Endothelial cell of umbilical vein (primary cell): ENCODE measurements at regions not wholly inside any gene's neighbourhood (a gene's known extent, or its start where the extent isn't known, plus 50 kb on each side); places are given as distances from the start of the nearest gene placed in this dataset.

Source experiments
- BruUV-seq: library from RNA; stranded (reverse); fragments of 400-500 nt; replicated peaks from 2 replicates; lab custom pipeline; 2021; lab: Mats Ljungman, UMichigan
- CTCF ChIA-PET: fragments of 300-600, 350-600 bp; sonication (Branson Sonifier 250); formaldehyde crosslinking; loops from one replicate; lab custom pipeline; 2021; ENCODE audit warnings: antibody characterized with exemption, inconsistent platforms; lab: Charles Lee
- POLR2A ChIA-PET: fragments of 300-600, 350-600 bp; sonication (Branson Sonifier 250); formaldehyde crosslinking; loops from one replicate; lab custom pipeline; 2021; ENCODE audit warnings: antibody characterized with exemption, inconsistent platforms; lab: Charles Lee
- DNase-seq: peaks from one replicate; pipeline ENCODE4 v3.0.0-alpha.2; 2011; ENCODE audit warnings: low read depth, low spot score
- FAIRE-seq: peaks from 2 replicates; lab custom pipeline; 2011; peaks lifted over from hg19 to GRCh38; lab: Jason Lieb, UNC
- H2AFZ ChIP-seq: 2 replicates; pipeline ENCODE4 v1.6.0; 2012; ENCODE audit warnings: low read depth, low read length, control low read depth, inconsistent platforms
- H3K27ac ChIP-seq: 2 replicates; pipeline ENCODE4 v1.5.1; 2011; ENCODE audit warnings: low read depth, mild to moderate bottlenecking, control low read depth, low read length, moderate library complexity; ENCODE audit not compliant: insufficient read depth
- H3K27me3 ChIP-seq, 2 experiments: 2 replicates each; pipeline versions ENCODE4 v1.6.0 to v1.6.1; 2011; ENCODE audit warnings: low read length in 2 of 2, mixed read lengths in 1 of 2; ENCODE audit not compliant: control insufficient read depth in 2 of 2, insufficient read depth in 2 of 2
- H3K36me3 ChIP-seq, 2 experiments: 2 replicates in 1 of 2; 3 replicates in 1 of 2; pipeline ENCODE4 v1.5.1; 2011; ENCODE audit warnings: low read length in 2 of 2, mild to moderate bottlenecking in 1 of 2, moderate library complexity in 1 of 2; ENCODE audit not compliant: control insufficient read depth in 2 of 2, insufficient read depth in 2 of 2; ENCODE audit errors: extremely low read depth in 1 of 2
- H3K4me1 ChIP-seq: 3 replicates; pipeline ENCODE4 v1.5.1; 2011; ENCODE audit warnings: mild to moderate bottlenecking, low read length; ENCODE audit not compliant: control insufficient read depth, insufficient read depth; ENCODE audit errors: extremely low read depth
- H3K4me2 ChIP-seq: 2 replicates; pipeline ENCODE4 v1.6.1; 2011; ENCODE audit warnings: low read length, control low read depth, mixed read lengths; ENCODE audit not compliant: insufficient read depth
- H3K4me3 ChIP-seq, 3 experiments: fragments of 200-600 bp in 1 of 3; sonication (generic), shearing (Covaris generic) in 1 of 3; replicated peaks in 1 of 3; 2 replicates each; pipeline ENCODE4 v1.5.1; 2011 to 2016; ENCODE audit warnings: control low read depth in 3 of 3, low read length in 3 of 3, mild to moderate bottlenecking in 2 of 3, inconsistent platforms in 1 of 3, low read depth in 1 of 3, moderate library complexity in 1 of 3; ENCODE audit not compliant: insufficient read depth in 1 of 3
- H3K79me2 ChIP-seq: 2 replicates; pipeline ENCODE4 v1.6.0; 2012; ENCODE audit warnings: low read length, inconsistent platforms; ENCODE audit not compliant: control insufficient read depth, insufficient read depth
- H3K9ac ChIP-seq: replicated peaks from 2 replicates; pipeline ENCODE3; 2011; ENCODE audit warnings: low read length, control low read depth; ENCODE audit not compliant: insufficient read depth; ENCODE audit errors: extremely low read depth
- H3K9me1 ChIP-seq: replicated peaks from 3 replicates; pipeline ENCODE4 v1.6.0; 2011; ENCODE audit warnings: mild to moderate bottlenecking, low read length; ENCODE audit not compliant: control insufficient read depth, insufficient read depth; ENCODE audit errors: extremely low read depth
- H3K9me3 ChIP-seq: replicated peaks from 2 replicates; pipeline ENCODE4 v1.5.1; 2012; ENCODE audit warnings: low read length, inconsistent platforms; ENCODE audit not compliant: control insufficient read depth, insufficient read depth
- H4K20me1 ChIP-seq: replicated peaks from 2 replicates; pipeline ENCODE3; 2011; ENCODE audit warnings: mild to moderate bottlenecking, low read length; ENCODE audit not compliant: control insufficient read depth, insufficient read depth; ENCODE audit errors: extremely low read depth
- EZH2 ChIP-seq: IDR thresholded peaks from 2 replicates; pipeline ENCODE4 v1.6.1; 2012; ENCODE audit warnings: borderline replicate concordance, low read depth, mild to moderate bottlenecking, moderate library complexity, low read length, inconsistent platforms; ENCODE audit not compliant: severe bottlenecking
- FOS ChIP-seq: IDR thresholded peaks from 2 replicates; pipeline ENCODE4 v1.6.1; 2011; ENCODE audit warnings: mild to moderate bottlenecking, low read length, moderate library complexity, borderline replicate concordance; ENCODE audit not compliant: insufficient read depth
- GATA2 ChIP-seq: IDR thresholded peaks from 2 replicates; pipeline ENCODE4 v1.7.0; 2011; ENCODE audit warnings: low read depth, mild to moderate bottlenecking, moderate library complexity, mixed read lengths, low read length; ENCODE audit not compliant: insufficient read length, insufficient read depth
- JUN ChIP-seq: IDR thresholded peaks from 2 replicates; pipeline ENCODE4 v1.6.1; 2011; ENCODE audit warnings: borderline replicate concordance, low read depth; ENCODE audit not compliant: insufficient read length, insufficient read depth
- MYC ChIP-seq: IDR thresholded peaks from one replicate; pipeline ENCODE4 v1.6.1; 2011; ENCODE audit warnings: mild to moderate bottlenecking, low read depth, low read length
- POLR2A ChIP-seq: IDR thresholded peaks from 2 replicates; pipeline ENCODE4 v1.6.1; 2012; ENCODE audit warnings: low read depth, mild to moderate bottlenecking, control low read depth, low read length
- POLR2AphosphoS5 ChIP-seq: IDR thresholded peaks from 2 replicates; pipeline ENCODE4 v1.6.1; 2012; ENCODE audit warnings: low read depth, mild to moderate bottlenecking, control low read depth, low read length, moderate library complexity; ENCODE audit not compliant: insufficient read depth
- dilution Hi-C: fragments of 300-500 bp; cut with MboI; formaldehyde crosslinking; loops from one replicate; pipeline ENCODE4 v1.15.0; 2019; ENCODE audit warnings: low sequenced_read_pairs; ENCODE audit not compliant: extremely low pct_ligation_motif_present
- intact Hi-C: fragments of 100-400 bp; cut with micrococcal nuclease; formaldehyde crosslinking; loops from one replicate; pipeline ENCODE4 v1.10.0; 2022
- TF ChIP-seq, protein P1 (sequence below): IDR thresholded peaks from 2 replicates; pipeline ENCODE4 v1.6.1; 2011; ENCODE audit not compliant: insufficient read depth, insufficient read length
- TF ChIP-seq, protein P2 (sequence below), 2 donors: IDR thresholded peaks; 1 replicate in 1 of 2; 2 replicates in 1 of 2; pipeline ENCODE4 v1.5.1; 2011; ENCODE audit warnings: low read length in 2 of 2, mild to moderate bottlenecking in 2 of 2, moderate library complexity in 2 of 2, control low read depth in 1 of 2, inconsistent platforms in 1 of 2, low read depth in 1 of 2; ENCODE audit not compliant: insufficient read depth in 1 of 2; ENCODE audit errors: extremely low read depth in 1 of 2

DNA sequence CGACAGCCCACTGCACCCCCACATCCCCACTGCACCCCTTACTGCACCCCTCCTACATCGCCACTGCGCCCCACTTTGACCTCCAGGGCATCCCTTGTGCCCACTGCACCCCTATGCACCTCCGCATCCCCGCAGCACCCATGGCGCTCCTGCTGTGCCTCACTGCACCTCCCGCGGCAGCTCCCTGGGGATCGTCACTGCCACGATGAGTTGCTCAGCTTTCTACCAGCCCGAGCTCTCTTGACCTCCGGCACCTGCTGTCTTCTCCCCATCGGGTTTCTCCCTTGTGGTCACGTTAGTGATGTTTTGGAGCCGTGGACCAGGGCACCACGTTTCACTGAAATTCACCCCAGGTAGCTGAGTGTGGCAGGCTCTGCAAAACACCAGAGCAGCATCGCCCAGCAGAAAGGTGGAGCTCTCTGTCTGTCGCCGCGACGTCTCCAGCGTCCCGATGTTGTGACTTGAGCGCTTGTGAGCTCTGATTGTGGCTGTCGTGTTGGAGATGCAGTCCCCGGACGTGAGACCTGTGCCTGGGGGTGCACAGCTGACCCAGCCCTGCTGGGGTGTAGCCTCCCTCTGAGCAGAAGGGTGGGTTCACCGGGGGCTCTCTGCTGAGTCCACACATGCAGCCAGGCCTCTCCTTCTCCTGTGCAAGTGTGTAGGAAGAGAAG is 147.7 kb downstream of the DNAJB6 start:
- H3K4me1 ChIP-seq, result no peaks in the 10 kb centered on the region
- H4K20me1 ChIP-seq, result no peaks in the 10 kb centered on the region
- H3K36me3 ChIP-seq, result no peaks in the 10 kb centered on the region
- no peak overlapping the region for H3K4me2 ChIP-seq
- BruUV-seq, result no TSS peak
- POLR2A ChIA-PET, result no interaction called here
- H3K27ac ChIP-seq, result no peak overlapping the region
- FAIRE-seq, result no peak
- H3K9me3 ChIP-seq, result no peaks in the 10 kb centered on the region
- dilution Hi-C loops (no loop called here), intact Hi-C loops (no loop called here)
- H3K4me3 ChIP-seq, result no peak overlapping the region
- no peak for DNase-seq
- no peak overlapping the region for H3K9ac ChIP-seq
- no peaks in the 10 kb centered on the region for H3K9me1 ChIP-seq
- no peak overlapping the region for H2AFZ ChIP-seq
- no peaks in the 10 kb centered on the region for H3K79me2 ChIP-seq
- CTCF ChIA-PET, result no interaction called here
- no peaks in the 10 kb centered on the region for H3K27me3 ChIP-seq
- no peak for TF ChIP-seq FOS
- no peak for TF ChIP-seq POLR2AphosphoS5
- TF ChIP-seq EZH2, result no peak
- TF ChIP-seq, protein P1, sequence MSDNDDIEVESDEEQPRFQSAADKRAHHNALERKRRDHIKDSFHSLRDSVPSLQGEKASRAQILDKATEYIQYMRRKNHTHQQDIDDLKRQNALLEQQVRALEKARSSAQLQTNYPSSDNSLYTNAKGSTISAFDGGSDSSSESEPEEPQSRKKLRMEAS, result no peak
- TF ChIP-seq JUN, result no peak
- TF ChIP-seq GATA2, result no peak
- TF ChIP-seq, protein P2, sequence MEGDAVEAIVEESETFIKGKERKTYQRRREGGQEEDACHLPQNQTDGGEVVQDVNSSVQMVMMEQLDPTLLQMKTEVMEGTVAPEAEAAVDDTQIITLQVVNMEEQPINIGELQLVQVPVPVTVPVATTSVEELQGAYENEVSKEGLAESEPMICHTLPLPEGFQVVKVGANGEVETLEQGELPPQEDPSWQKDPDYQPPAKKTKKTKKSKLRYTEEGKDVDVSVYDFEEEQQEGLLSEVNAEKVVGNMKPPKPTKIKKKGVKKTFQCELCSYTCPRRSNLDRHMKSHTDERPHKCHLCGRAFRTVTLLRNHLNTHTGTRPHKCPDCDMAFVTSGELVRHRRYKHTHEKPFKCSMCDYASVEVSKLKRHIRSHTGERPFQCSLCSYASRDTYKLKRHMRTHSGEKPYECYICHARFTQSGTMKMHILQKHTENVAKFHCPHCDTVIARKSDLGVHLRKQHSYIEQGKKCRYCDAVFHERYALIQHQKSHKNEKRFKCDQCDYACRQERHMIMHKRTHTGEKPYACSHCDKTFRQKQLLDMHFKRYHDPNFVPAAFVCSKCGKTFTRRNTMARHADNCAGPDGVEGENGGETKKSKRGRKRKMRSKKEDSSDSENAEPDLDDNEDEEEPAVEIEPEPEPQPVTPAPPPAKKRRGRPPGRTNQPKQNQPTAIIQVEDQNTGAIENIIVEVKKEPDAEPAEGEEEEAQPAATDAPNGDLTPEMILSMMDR (IDR thresholded peaks at IDR 0.05; ENCODE audit: extremely low read depth in 1 of 2, insufficient read depth in 1 of 2, low read depth in 1 of 2, low read length in 2 of 2), result no peak
- TF ChIP-seq MYC, result no peak
- no peak for TF ChIP-seq POLR2A
